Lower lobe of right lung (tissue), 2 donors: ENCODE measurements at regions not wholly inside any gene's neighbourhood (a gene's known extent, or its start where the extent isn't known, plus 50 kb on each side); places are given as distances from the start of the nearest gene placed in this dataset.

Source experiments
- ATAC-seq, 2 donors: fragments of 200-7000 bp; cut with Tn5 transposase; one replicate each; pipeline ENCODE4 v1.9.1; 2020 to 2022; ENCODE audit warnings: mild to moderate bottlenecking in 2 of 2, moderate library complexity in 2 of 2
- DNase-seq: peaks from one replicate; pipeline ENCODE4 v3.0.0-alpha.2; 2020
- H3K27ac ChIP-seq: fragments of 200-600 bp; one replicate; pipeline ENCODE4 v1.8.0; 2022
- H3K27me3 ChIP-seq: fragments of 200-600 bp; one replicate; pipeline ENCODE4 v1.8.0; 2022; ENCODE audit warnings: low read depth
- H3K36me3 ChIP-seq: fragments of 200-600 bp; one replicate; pipeline ENCODE4 v1.8.0; 2022; ENCODE audit warnings: mild to moderate bottlenecking
- H3K4me1 ChIP-seq: fragments of 200-600 bp; one replicate; pipeline ENCODE4 v1.8.0; 2022
- H3K4me3 ChIP-seq: fragments of 200-600 bp; one replicate; pipeline ENCODE4 v1.8.0; 2022; ENCODE audit warnings: mild to moderate bottlenecking
- H3K9me3 ChIP-seq: fragments of 200-600 bp; one replicate; pipeline ENCODE4 v1.8.0; 2022
- CTCF ChIP-seq: fragments of 200-600 bp; IDR thresholded peaks from one replicate; pipeline ENCODE4 v1.8.0; 2022; ENCODE audit warnings: antibody characterized with exemption, mild to moderate bottlenecking
- intact Hi-C: fragments of 100-400 bp; cut with DNase I; formaldehyde crosslinking; loops from one replicate; pipeline ENCODE4 v1.11.0; 2022
- donor health status: DM: no; HTN: yes; CAD: no; lungs with severe emphysema.

GRCh38 chrX:107565015-107565414 lies 63.3 kb upstream of the PRPS1 start:
- DNase-seq: no peak
- intact Hi-C loops: no loop called here

GRCh38 chrX:107565931-107566603 lies 62.2 kb upstream of the PRPS1 start:
- no peak overlapping the region for H3K4me3 ChIP-seq
- no peak for TF ChIP-seq CTCF
- DNase-seq: no peak
- H3K9me3 ChIP-seq: no peaks in the 10 kb centered on the region
- no peaks in the 10 kb centered on the region for H3K4me1 ChIP-seq
- H3K27me3 ChIP-seq: no peaks in the 10 kb centered on the region
- no peak overlapping the region for H3K27ac ChIP-seq
- no peaks in the 10 kb centered on the region for H3K36me3 ChIP-seq
- ATAC-seq: peak; percentile 76 to 88
- intact Hi-C loops: no loop called here

More at GRCh38 chrX:107565015-107565414, 63.3 kb upstream of the PRPS1 start:
- Histone ChIP-seq H3K9me3 (no peaks in the 10 kb centered on the region), H3K27ac (no peak overlapping the region), H3K27me3 (no peaks in the 10 kb centered on the region), H3K36me3 (no peaks in the 10 kb centered on the region), H3K4me1 (no peaks in the 10 kb centered on the region), H3K4me3 (no peak overlapping the region)
- ATAC-seq: no peak
- no peak for TF ChIP-seq CTCF

GRCh38 chrX:107566604-107567262 lies 61.6 kb upstream of the PRPS1 start:
- H3K36me3 ChIP-seq: no peaks in the 10 kb centered on the region
- peak in 1 of 2 donors; percentile 39 for ATAC-seq
- H3K4me3 ChIP-seq: no peak overlapping the region
- no peak overlapping the region for H3K27ac ChIP-seq
- H3K4me1 ChIP-seq: no peaks in the 10 kb centered on the region
- TF ChIP-seq CTCF: no peak
- no peak for DNase-seq
- no peaks in the 10 kb centered on the region for H3K9me3 ChIP-seq
- H3K27me3 ChIP-seq: no peaks in the 10 kb centered on the region
- intact Hi-C loops: no loop called here

GRCh38 chrX:107567370-107567769 lies 60.9 kb upstream of the PRPS1 start:
- Histone ChIP-seq H3K9me3 (no peaks in the 10 kb centered on the region), H3K36me3 (no peaks in the 10 kb centered on the region), H3K4me1 (no peaks in the 10 kb centered on the region), H3K4me3 (no peak overlapping the region), H3K27ac (no peak overlapping the region), H3K27me3 (no peaks in the 10 kb centered on the region)
- TF ChIP-seq CTCF: no peak
- intact Hi-C loops: no loop called here
- no peak for ATAC-seq
- no peak for DNase-seq

DNA sequence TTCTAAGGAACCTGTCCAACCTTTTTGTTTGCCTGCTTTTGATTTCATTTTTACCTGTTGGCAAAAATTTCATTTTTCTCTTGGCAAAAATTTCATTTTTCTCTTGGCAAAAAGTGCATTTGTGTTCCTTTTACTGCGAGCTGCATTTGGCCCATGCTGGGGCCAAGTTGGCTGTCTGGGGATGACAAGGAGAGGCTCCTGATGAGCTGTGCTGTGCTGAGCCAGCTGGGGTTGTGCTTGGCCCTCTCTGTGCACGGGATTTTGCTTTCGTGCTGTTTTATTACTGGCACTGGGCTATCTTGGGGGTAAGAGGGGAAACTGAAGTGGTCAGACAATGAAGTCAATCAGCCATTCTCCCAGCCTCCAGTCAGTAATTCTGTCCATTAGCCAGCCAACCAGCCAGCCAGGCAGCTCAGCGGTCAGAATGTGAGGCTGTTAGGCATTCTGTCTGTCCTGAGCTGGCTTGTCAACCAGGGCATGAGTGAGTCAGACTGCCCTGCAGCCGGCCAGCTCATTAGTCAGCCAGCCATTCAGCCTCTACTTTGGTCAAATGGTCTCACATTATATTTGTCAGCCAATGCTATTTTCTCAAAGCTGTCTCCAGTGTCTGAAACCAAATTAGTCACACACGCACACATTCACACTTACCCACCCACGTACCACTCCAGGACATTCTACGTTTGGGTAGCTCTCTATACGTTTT lies 56.9 kb upstream of the PRPS1 start:
- Histone ChIP-seq H3K36me3 (no peaks in the 10 kb centered on the region), H3K4me3 (no peak overlapping the region), H3K27ac (no peak overlapping the region), H3K9me3 (no peaks in the 10 kb centered on the region), H3K4me1 (no peaks in the 10 kb centered on the region), H3K27me3 (no peaks in the 10 kb centered on the region)
- ATAC-seq (no peak), DNase-seq (no peak)
- no peak for TF ChIP-seq CTCF
- intact Hi-C loops: no loop called here
